Heart left ventricle (tissue), 16 donors: ENCODE measurements at regions not wholly inside any gene's neighbourhood (a gene's known extent, or its start where the extent isn't known, plus 50 kb on each side); places are given as distances from the start of the nearest gene placed in this dataset.
A peak's percentile ranks its signal among the peaks of the same experiment; 100 is the strongest.

Experiments used
- ATAC-seq, 4 donors: fragments of 200-7000 bp; cut with Tn5 transposase; one replicate each; pipeline ENCODE4 v1.9.1; 2020 to 2022; ENCODE audit warnings: moderate library complexity in 4 of 4, mild to moderate bottlenecking in 3 of 4, moderate number of reproducible peaks in 1 of 4
- DNase-seq, 5 donors: peaks; one replicate each; pipeline ENCODE4 v3.0.0-alpha.2; 2020
- H3K27ac ChIP-seq, 12 donors: fragments of 200-600 bp; sonication (generic) in 4 of 12; one replicate each; pipeline versions ENCODE4 v1.5.0 to v1.8.0; 2016 to 2022; ENCODE audit warnings: mild to moderate bottlenecking in 2 of 12
- H3K27me3 ChIP-seq, 9 donors: fragments of 200-600 bp; sonication (generic) in 2 of 9; one replicate each; pipeline versions ENCODE4 v1.5.1 to v1.8.0; 2016 to 2022; ENCODE audit warnings: mild to moderate bottlenecking in 3 of 9
- H3K36me3 ChIP-seq, 9 donors: fragments of 200-600 bp; sonication (generic) in 2 of 9; one replicate each; pipeline versions ENCODE4 v1.5.0 to v1.8.0; 2018 to 2022; ENCODE audit warnings: mild to moderate bottlenecking in 2 of 9
- H3K4me1 ChIP-seq, 12 donors: fragments of 200-600 bp; sonication (generic) in 4 of 12; one replicate each; pipeline versions ENCODE4 v1.5.0 to v1.8.0; 2016 to 2022; ENCODE audit warnings: mild to moderate bottlenecking in 3 of 12
- H3K4me3 ChIP-seq, 12 donors: fragments of 200-600 bp; sonication (generic) in 4 of 12; one replicate each; pipeline versions ENCODE4 v1.5.0 to v1.8.0; 2017 to 2022; ENCODE audit warnings: mild to moderate bottlenecking in 9 of 12, moderate library complexity in 4 of 12
- H3K9me3 ChIP-seq, 12 donors: fragments of 200-600 bp; sonication (generic) in 4 of 12; one replicate each; pipeline versions ENCODE4 v1.5.0 to v1.8.0; 2016 to 2022; ENCODE audit warnings: mild to moderate bottlenecking in 1 of 12
- CTCF ChIP-seq, 12 donors: fragments of 200-600 bp; sonication (generic) in 4 of 12; IDR thresholded peaks; one replicate each; pipeline versions ENCODE4 v1.5.0 to v1.8.0; 2018 to 2022; ENCODE audit warnings: antibody characterized with exemption in 12 of 12, mild to moderate bottlenecking in 5 of 12
- POLR2A ChIP-seq, 2 donors: fragments of 450-650 bp; IDR thresholded peaks; one replicate each; pipeline ENCODE4 v1.6.1; 2017; ENCODE audit warnings: antibody characterized with exemption in 2 of 2, mild to moderate bottlenecking in 2 of 2, moderate library complexity in 2 of 2
- WGBS, 4 donors: extraction: QIAGEN DNeasy Blood & Tissue Kit in 2 of 4; methylation state at CpG; one replicate each; pipeline versions ENCODE4 v1.1.5 to v1.1.7; 2013 to 2018; 5-methylcytosine and 5-hydroxymethylcytosine counted together
- intact Hi-C, 10 donors: fragments of 100-400 bp; cut with DNase I; formaldehyde crosslinking; loops; one replicate each; pipeline versions ENCODE4 v1.11.1 to v1.14.2; 2022
- donor health status: ischemic (EF 13 %, LVEDD 7.1; RV severe dilation, severe dysfunction).
- donor health status: healthy with polysubstance abuse.
- donor health status: DM: no; HTN: yes; CAD: no.
- donor health status: DM: no; HTN: no; CAD: no.
- donor health status: ischemic (EF 25% LVEDD 6.9; RV normal size, moderate dysfunction).
- donor health status: ischemic (EF 25% LVEDD 5.7; RV mildly dilated, moderate dysfunction).
- donor health status: healthy.
- donor health status: DM: yes; HTN: yes; CAD: no.
- donor health status: ischemic (EF 35%, LVEDD 5.7; RV mildly dilated, moderate dysfunction).
- donor health status: nonischemic (EF 11% LVEDD 7.7; RV severe dilation, severe dysfunction).
- donor health status: DM: yes; HTN: yes; CAD: no.
- donor health status: PGD.
- donor health status: ischemic (EF 29% LVEDD 5.4; RV normal size, mild dysfunction).
- donor health status: nonischemic (EF 23%, LVEDD 6.1; RV moderate dilation, normal function).

GRCh38 chr10:61138708-61139591 lies 195.0 kb upstream of the RHOBTB1 start:
- Histone ChIP-seq H3K4me3 (no peak overlapping the region), H3K36me3 (no peaks in the 10 kb centered on the region), H3K27ac (no peak overlapping the region), H3K9me3 (peaks cover 0 to 13% (median 0%) of the 10 kb centered on the region in 12 donors), H3K27me3 (no peaks in the 10 kb centered on the region), H3K4me1 (peaks cover 0 to 18% (median 2%) of the 10 kb centered on the region in 12 donors)
- TF ChIP-seq POLR2A (IDR thresholded peaks at IDR 0.05) (no peak), CTCF (IDR thresholded peaks at IDR 0.05) (no peak)
- WGBS, 4 donors: 74 to 86% (median 80%) methylated on average over 5 of the region's 5 CpGs
- DNase-seq (no peak), ATAC-seq (peak in 1 of 4 donors; percentile 18)
- intact Hi-C loops: loop anchor here in 4 of 10 donors (5.0 to 10.0 kb wide), 4 partner anchors 53 to 596 kb away; no protein-coding TSS in a partner anchor

GRCh38 chr10:61136139-61136538 lies 192.2 kb upstream of the RHOBTB1 start:
- H3K27me3 ChIP-seq: no peaks in the 10 kb centered on the region
- peaks cover 0 to 7% (median 0%) of the 10 kb centered on the region in 12 donors for H3K9me3 ChIP-seq
- no peak overlapping the region for H3K27ac ChIP-seq
- intact Hi-C loops: loop anchor here in 4 of 10 donors (5.0 to 10.0 kb wide), 4 partner anchors 56 to 599 kb away; no protein-coding TSS in a partner anchor
- H3K4me1 ChIP-seq: peaks cover 0 to 18% (median 2%) of the 10 kb centered on the region in 12 donors
- TF ChIP-seq CTCF (IDR thresholded peaks at IDR 0.05): no peak
- TF ChIP-seq POLR2A (IDR thresholded peaks at IDR 0.05): no peak
- H3K4me3 ChIP-seq: no peak overlapping the region
- ATAC-seq (no peak), DNase-seq (no peak)
- WGBS, 4 donors: 75 to 86% (median 81%) methylated on average over 2 of the region's 2 CpGs
- H3K36me3 ChIP-seq: no peaks in the 10 kb centered on the region

- Histone ChIP-seq H3K4me3 (no peak overlapping the region), H3K9me3 (peaks cover 0 to 7% (median 0%) of the 10 kb centered on the region in 12 donors), H3K27me3 (no peaks in the 10 kb centered on the region), H3K4me1 (peaks cover 0 to 14% (median 0%) of the 10 kb centered on the region in 12 donors), H3K36me3 (no peaks in the 10 kb centered on the region), H3K27ac (no peak overlapping the region)
- DNase-seq (no peak), ATAC-seq (no peak)
- 70 to 86% (median 78%) methylated on average over 3 of the region's 3 CpGs for WGBS, 4 donors
- TF ChIP-seq POLR2A (IDR thresholded peaks at IDR 0.05): no peak
- no peak for TF ChIP-seq CTCF (IDR thresholded peaks at IDR 0.05)
- intact Hi-C loops: loop anchor here in 4 of 10 donors (5.0 to 10.0 kb wide), 4 partner anchors 57 to 600 kb away; no protein-coding TSS in a partner anchor
Observed at GRCh38 chr10:61135276-61135721, 191.3 kb upstream of the RHOBTB1 start.

- DNase-seq (no peak), ATAC-seq (no peak)
- Histone ChIP-seq H3K9me3 (peaks cover 0 to 7% (median 0%) of the 10 kb centered on the region in 12 donors), H3K4me3 (no peak overlapping the region), H3K27ac (no peak overlapping the region), H3K36me3 (no peaks in the 10 kb centered on the region), H3K27me3 (no peaks in the 10 kb centered on the region), H3K4me1 (peaks cover 0 to 9% (median 0%) of the 10 kb centered on the region in 12 donors)
- WGBS, 4 donors: 92 to 96% (median 95%) methylated on average over 1 of the region's 1 CpG
- intact Hi-C loops: loop anchor here in 2 of 10 donors (10.0 kb wide), 2 partner anchors 316 to 604 kb away; no protein-coding TSS in a partner anchor
- TF ChIP-seq CTCF (IDR thresholded peaks at IDR 0.05): no peak
- TF ChIP-seq POLR2A (IDR thresholded peaks at IDR 0.05): no peak
Observed at GRCh38 chr10:61130366-61130765, 186.4 kb upstream of the RHOBTB1 start.
